ENCODE measurements at regions not wholly inside any gene's neighbourhood (a gene's known extent, or its start where the extent isn't known, plus 50 kb on each side); places are given as distances from the start of the nearest gene placed in this dataset.

DNA sequence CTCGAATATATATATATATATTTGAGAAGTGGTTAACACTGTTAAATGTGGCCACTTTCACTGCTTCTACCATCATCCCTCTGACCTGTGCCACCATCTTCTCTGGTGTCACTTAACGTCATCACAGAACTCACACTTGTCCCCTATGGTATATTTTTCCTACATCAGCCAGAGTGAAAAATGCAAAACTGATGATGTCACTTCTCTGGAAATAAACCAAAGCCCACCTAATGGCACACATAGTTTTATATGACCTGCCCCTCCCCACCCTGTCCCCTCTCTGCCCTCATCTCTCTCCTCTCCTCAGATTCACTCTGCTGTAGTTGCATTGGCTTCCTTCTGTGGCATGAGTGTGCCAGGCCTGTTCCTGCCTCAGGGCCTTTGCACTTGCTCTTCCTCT is 63.9 kb upstream of the IFNGR1 start:
- no peak for TF ChIP-seq REST (IDR thresholded peaks at IDR 0.05)
- TF ChIP-seq, protein P1, sequence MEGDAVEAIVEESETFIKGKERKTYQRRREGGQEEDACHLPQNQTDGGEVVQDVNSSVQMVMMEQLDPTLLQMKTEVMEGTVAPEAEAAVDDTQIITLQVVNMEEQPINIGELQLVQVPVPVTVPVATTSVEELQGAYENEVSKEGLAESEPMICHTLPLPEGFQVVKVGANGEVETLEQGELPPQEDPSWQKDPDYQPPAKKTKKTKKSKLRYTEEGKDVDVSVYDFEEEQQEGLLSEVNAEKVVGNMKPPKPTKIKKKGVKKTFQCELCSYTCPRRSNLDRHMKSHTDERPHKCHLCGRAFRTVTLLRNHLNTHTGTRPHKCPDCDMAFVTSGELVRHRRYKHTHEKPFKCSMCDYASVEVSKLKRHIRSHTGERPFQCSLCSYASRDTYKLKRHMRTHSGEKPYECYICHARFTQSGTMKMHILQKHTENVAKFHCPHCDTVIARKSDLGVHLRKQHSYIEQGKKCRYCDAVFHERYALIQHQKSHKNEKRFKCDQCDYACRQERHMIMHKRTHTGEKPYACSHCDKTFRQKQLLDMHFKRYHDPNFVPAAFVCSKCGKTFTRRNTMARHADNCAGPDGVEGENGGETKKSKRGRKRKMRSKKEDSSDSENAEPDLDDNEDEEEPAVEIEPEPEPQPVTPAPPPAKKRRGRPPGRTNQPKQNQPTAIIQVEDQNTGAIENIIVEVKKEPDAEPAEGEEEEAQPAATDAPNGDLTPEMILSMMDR (IDR thresholded peaks at IDR 0.05), result no peak
